ENCODE measurements at regions not wholly inside any gene's neighbourhood (a gene's known extent, or its start where the extent isn't known, plus 50 kb on each side); places are given as distances from the start of the nearest gene placed in this dataset.

DNA sequence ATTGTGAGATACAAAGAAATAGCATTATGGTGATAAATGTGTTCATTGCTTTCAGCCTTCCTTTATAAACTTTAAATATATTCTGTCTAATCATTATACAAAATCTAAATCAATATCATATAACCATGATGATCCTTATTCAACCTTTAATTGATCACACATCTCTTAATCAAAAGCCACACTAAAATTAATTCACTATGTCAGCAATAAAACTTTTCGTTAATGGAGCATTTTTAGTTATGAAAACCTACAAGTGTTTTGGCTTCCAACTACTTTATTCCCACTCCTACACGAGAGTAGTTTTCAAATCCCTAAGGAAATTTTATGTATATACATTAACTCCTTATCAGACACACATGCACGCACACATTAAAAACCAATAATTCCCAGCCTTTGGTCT is 530.2 kb downstream of the KCTD8 start:
- Mint-ChIP-seq H3K9me3 (peaks cover 5% of the 10 kb centered on the region), H3K4me3 (no peak overlapping the region), H3K27ac (no peak overlapping the region), H3K36me3 (ENCODE audit: low read depth) (no peaks in the 10 kb centered on the region), H3K27me3 (ENCODE audit: low read depth) (no peaks in the 10 kb centered on the region), H3K4me1 (no peaks in the 10 kb centered on the region)
- TF ChIP-seq CTCF (IDR thresholded peaks at IDR 0.05; ENCODE audit: unreplicated experiment in 3 of 3): no peak

DNA sequence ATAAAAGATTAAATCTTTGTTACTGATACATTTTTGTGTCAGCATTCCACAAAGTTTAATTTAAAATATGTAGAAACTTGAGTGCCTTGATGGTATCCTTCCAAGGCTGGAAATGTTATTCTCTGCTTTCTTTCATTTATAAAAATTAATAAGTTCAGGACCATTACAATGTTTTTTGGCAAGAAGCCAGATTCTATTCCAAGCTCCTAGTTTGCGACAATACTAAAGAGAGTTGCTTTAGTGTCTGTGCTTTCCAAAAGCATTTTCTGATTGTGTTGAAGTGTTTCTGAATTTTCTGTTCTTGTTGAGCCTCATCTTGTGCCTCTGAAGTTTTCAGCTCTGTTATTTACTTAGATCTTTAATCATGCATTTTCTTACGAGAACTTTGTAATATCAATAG is 516.2 kb downstream of the KCTD8 start:
- TF ChIP-seq CTCF (IDR thresholded peaks at IDR 0.05; ENCODE audit: unreplicated experiment in 3 of 3): no peak
- Mint-ChIP-seq H3K27ac (no peak overlapping the region), H3K4me1 (no peaks in the 10 kb centered on the region), H3K4me3 (no peak overlapping the region), H3K36me3 (ENCODE audit: low read depth) (no peaks in the 10 kb centered on the region), H3K27me3 (ENCODE audit: low read depth) (peaks cover 7% of the 10 kb centered on the region), H3K9me3 (no peaks in the 10 kb centered on the region)

- Mint-ChIP-seq H3K36me3 (ENCODE audit: low read depth) (no peaks in the 10 kb centered on the region), H3K9me3 (no peaks in the 10 kb centered on the region), H3K27ac (no peak overlapping the region), H3K4me3 (no peak overlapping the region), H3K27me3 (ENCODE audit: low read depth) (no peaks in the 10 kb centered on the region), H3K4me1 (no peaks in the 10 kb centered on the region)
- no peak for TF ChIP-seq CTCF (IDR thresholded peaks at IDR 0.05; ENCODE audit: unreplicated experiment in 3 of 3)
Observed at GRCh38 chr4:43943998-43944397, 504.6 kb downstream of the KCTD8 start.

DNA sequence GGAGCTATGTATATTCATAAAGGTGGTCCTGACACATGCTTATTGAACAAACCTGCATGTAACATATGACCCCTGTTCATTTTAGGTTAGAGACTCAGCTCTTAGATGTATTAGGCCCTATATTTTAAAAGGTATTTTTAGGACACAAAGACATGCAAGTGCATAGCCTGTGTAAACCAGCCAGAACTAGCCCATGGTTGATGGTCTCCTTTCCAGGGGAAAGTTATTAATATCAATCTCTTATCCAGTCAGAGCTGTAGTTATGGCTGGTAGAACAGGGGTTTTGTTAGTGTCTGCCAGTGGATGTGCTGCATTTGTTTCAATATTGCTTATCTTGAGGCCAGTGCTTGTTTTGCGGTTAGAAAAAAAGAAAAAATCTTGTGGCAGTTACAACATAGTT is 488.6 kb downstream of the KCTD8 start:
- Mint-ChIP-seq H3K9me3 (no peaks in the 10 kb centered on the region), H3K27me3 (ENCODE audit: low read depth) (no peaks in the 10 kb centered on the region), H3K4me3 (no peak overlapping the region), H3K36me3 (ENCODE audit: low read depth) (no peaks in the 10 kb centered on the region), H3K4me1 (no peaks in the 10 kb centered on the region), H3K27ac (no peak overlapping the region)
- no peak for TF ChIP-seq CTCF (IDR thresholded peaks at IDR 0.05; ENCODE audit: unreplicated experiment in 3 of 3)

DNA sequence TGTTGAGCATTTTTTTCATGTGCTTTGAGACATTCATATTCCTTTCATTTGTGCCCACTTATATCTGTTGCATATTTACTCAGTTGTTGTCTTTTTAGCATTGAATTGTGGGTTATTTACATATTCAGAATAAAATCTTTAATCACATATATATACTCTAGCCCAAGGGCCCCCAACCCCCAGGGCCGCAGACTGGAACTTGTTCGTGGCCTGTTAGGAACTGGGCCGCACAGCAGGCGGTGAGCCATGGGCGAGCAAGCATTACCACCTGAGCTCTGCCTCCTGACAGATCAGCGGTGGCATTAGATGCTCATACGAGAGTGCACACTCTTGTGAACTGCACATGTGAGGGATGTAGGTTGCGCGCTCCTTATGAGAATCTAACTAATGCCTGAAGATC is 480.6 kb downstream of the KCTD8 start:
- Mint-ChIP-seq H3K4me3 (no peak overlapping the region), H3K27me3 (ENCODE audit: low read depth) (no peaks in the 10 kb centered on the region), H3K27ac (no peak overlapping the region), H3K36me3 (ENCODE audit: low read depth) (no peaks in the 10 kb centered on the region), H3K9me3 (no peaks in the 10 kb centered on the region), H3K4me1 (no peaks in the 10 kb centered on the region)
- TF ChIP-seq CTCF (IDR thresholded peaks at IDR 0.05; ENCODE audit: unreplicated experiment in 3 of 3): no peak

- H3K4me1 Mint-ChIP-seq: no peaks in the 10 kb centered on the region
- H3K36me3 Mint-ChIP-seq (ENCODE audit: low read depth): no peaks in the 10 kb centered on the region
- H3K9me3 Mint-ChIP-seq: no peaks in the 10 kb centered on the region
- TF ChIP-seq CTCF (IDR thresholded peaks at IDR 0.05; ENCODE audit: unreplicated experiment in 3 of 3): no peak
- H3K27me3 Mint-ChIP-seq (ENCODE audit: low read depth): no peaks in the 10 kb centered on the region
- H3K4me3 Mint-ChIP-seq: no peak overlapping the region
- no peak overlapping the region for H3K27ac Mint-ChIP-seq
Observed at GRCh38 chr4:43983610-43984009, 465.0 kb downstream of the KCTD8 start.
